Epidermal melanocyte (primary cell): ENCODE measurements at regions not wholly inside any gene's neighbourhood (a gene's known extent, or its start where the extent isn't known, plus 50 kb on each side); places are given as distances from the start of the nearest gene placed in this dataset.
"Not testable (repeated sequence)": the region's sequence is repeated elsewhere in the genome, so short reads cannot be mapped to it uniquely, and the experiment has no call there.

Experiments
- DNase-seq: peaks from one replicate; pipeline ENCODE4 v3.0.0; 2011; ENCODE audit warnings: low spot score; ENCODE audit not compliant: insufficient read length

GRCh38 chr16:51550800-51551347, 399.8 kb upstream of the SALL1 start:
- no peak for DNase-seq

GRCh38 chr16:51549836-51550235, 398.8 kb upstream of the SALL1 start:
- DNase-seq, result no peak

- DNase-seq, result no peak
Observed at GRCh38 chr16:51545951-51546350, 394.9 kb upstream of the SALL1 start.

GRCh38 chr16:51544851-51545467, 393.9 kb upstream of the SALL1 start:
- DNase-seq, result no peak

GRCh38 chr16:51543971-51544370, 392.9 kb upstream of the SALL1 start:
- no peak for DNase-seq

- DNase-seq, result no peak
Observed at GRCh38 chr16:51542981-51543815, 392.1 kb upstream of the SALL1 start.

GRCh38 chr16:51540259-51540658, 389.2 kb upstream of the SALL1 start:
- DNase-seq, result no peak

- peak; percentile 62 for DNase-seq
Observed at GRCh38 chr16:51538707-51539498, 387.8 kb upstream of the SALL1 start.

GRCh38 chr16:51535591-51535990, 384.5 kb upstream of the SALL1 start:
- no peak for DNase-seq

GRCh38 chr16:51532551-51532950, 381.5 kb upstream of the SALL1 start:
- DNase-seq, result no peak

- DNase-seq, result no peak
Observed at GRCh38 chr16:51531271-51531670, 380.2 kb upstream of the SALL1 start.

GRCh38 chr16:51527349-51527748, 376.3 kb upstream of the SALL1 start:
- no peak for DNase-seq

- no peak for DNase-seq
Observed at GRCh38 chr16:51526621-51527020, 375.6 kb upstream of the SALL1 start.

- DNase-seq, result no peak
Observed at GRCh38 chr16:51524555-51525373, 373.7 kb upstream of the SALL1 start.

GRCh38 chr16:51524070-51524469, 373.0 kb upstream of the SALL1 start:
- no peak for DNase-seq

- no peak for DNase-seq
Observed at GRCh38 chr16:51523400-51523799, 372.3 kb upstream of the SALL1 start.

GRCh38 chr16:51522902-51523301, 371.8 kb upstream of the SALL1 start:
- no peak for DNase-seq

- DNase-seq, result not testable (repeated sequence)
Observed at GRCh38 chr16:51516960-51517359, 365.9 kb upstream of the SALL1 start.

- no peak for DNase-seq
Observed at GRCh38 chr16:51510416-51510815, 359.3 kb upstream of the SALL1 start.

GRCh38 chr16:51509336-51509735, 358.3 kb upstream of the SALL1 start:
- no peak for DNase-seq
